Middle frontal gyrus (tissue), 1 donor: ENCODE measurements at regions not wholly inside any gene's neighbourhood (a gene's known extent, or its start where the extent isn't known, plus 50 kb on each side); places are given as distances from the start of the nearest gene placed in this dataset.

Experiments used
- DNase-seq: peaks from one replicate; pipeline ENCODE4 v3.0.0-alpha.2; 2015; ENCODE audit warnings: low spot score; ENCODE audit errors: extremely low spot score

DNA sequence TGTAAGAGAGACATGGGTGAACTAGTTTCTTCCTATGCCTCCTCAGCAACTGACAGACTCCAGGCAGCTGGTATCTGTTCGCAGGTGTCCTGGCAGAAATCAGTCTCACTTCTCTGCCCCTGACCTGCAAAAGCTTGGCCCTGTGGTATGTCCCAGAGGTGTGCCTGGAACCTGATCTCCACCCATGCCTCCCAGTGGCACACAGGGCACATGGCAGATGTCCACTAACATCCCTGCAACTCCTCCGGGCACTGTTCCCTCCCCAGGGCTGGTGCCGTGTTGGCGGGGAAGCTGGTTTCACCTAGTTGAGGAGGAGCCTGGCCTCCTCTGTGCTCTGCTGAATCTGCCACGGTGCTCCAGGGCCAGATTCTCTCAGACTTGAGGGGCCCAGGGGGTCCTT is 123.3 kb upstream of the GGTLC1 start:
- no peak for DNase-seq

DNA sequence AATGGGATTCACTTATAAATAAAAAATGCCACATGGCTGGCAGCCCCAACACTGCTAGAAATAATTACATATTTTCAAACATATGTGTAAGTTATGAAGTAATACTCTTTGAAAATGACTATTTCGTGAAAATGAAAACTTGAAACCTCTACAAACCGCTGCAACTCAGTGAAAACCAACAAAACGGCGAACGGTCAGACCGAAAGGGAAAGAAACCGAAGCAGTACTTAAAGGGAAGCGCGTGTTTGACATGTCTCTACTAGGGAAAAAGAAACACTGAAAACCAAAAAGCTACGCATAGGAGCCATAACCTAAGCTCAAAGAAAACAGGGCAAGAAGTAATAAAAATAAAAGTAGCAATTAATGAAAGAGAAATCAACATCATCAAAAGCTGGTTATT is 121.0 kb upstream of the GGTLC1 start:
- no peak for DNase-seq

DNA sequence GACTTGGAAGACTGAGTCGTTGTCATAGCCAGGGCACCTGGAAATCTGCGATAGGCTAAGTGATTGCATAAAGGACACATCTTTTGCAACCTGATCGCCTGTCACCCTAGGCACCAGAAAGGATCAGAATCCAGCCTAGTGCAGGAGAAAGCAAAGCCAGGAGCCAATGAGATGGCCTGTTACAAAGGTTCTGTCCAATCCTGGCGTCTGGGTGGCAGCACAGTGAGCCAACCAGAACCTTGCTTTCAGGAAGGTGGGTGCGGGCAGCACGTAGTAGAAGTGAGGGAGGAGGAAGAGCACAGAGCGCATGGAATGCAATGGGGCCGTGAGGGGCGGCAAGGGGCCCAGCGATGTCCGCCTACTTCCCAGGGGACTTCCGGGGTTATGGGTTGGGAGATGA is 120.4 kb upstream of the GGTLC1 start:
- no peak for DNase-seq

DNA sequence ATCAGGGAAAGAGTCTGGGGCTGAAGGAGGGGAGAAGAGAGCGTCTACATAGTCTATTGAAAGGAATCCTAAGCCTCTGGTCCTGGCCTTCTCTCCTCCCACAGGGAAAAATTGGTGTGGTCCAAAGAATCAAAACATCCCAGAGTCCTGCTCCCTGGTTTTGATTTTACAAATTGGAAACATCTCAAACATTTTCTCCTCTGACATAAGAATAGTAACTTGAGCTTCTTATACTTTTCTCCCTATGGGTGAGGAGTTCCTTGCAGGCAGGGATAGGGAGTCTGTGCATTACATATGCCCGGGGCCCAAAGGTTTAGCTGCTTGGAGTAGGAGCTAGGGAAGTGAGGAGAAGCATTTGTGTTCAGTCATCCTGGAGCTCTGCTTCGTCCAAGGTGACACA is 120.0 kb upstream of the GGTLC1 start:
- DNase-seq: no peak

DNA sequence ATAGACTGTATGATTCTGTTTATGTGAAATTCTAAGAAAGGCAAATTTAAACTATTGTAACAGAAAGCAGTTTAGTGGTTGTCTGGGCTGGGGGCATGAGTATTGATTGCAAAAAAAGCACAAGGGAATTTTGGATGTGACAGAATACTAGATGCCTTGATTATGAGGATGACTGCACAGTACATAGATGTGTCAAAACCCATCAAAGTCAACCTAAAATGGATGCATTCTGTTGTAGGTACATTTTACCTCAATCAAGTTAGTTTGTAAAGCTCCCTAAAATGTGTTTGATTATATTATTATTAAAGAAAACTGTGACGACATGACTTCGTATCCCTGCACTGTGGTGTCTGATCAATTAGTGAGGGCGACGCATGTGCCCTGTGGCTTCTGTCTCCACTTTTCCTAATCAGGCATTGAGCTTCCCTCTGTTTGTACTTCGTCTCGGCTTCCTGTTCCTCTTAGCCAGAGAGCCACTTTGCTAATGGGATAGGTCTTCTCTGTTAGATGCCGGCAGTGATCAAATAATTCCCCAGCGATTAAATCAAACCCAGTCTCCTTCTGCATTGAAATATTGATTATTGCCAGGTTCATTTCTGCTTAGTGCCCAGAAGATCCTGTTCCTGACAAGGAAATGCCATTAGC is 118.3 kb upstream of the GGTLC1 start:
- DNase-seq: no peak

DNA sequence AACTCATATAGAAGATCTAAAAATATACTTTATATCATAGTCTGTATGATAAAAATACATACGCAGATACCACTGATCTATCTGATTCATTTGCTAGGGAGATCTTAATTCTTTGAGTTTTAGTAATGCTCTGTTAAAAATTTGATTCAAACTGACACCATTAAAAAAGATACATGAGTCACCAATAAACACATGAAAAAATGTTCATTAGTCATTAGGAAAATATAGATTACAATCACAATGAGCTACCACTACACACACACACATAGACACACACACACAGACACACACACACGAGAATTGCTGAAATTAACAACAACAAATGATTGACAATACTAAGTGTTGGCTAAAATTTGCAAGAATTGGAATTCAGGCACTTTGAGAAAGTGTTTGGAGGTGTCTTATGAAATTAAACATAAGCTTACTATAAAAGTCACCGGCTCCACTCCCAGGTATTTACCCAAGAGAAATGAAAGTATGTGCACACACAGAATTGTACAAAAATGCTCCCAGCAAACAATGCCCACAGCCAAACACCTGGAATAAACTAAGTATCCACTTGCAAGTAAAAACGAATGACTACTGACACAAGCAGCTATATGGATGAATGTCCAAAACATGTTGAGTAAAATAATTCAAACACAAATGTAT is 117.7 kb upstream of the GGTLC1 start:
- no peak for DNase-seq

DNA sequence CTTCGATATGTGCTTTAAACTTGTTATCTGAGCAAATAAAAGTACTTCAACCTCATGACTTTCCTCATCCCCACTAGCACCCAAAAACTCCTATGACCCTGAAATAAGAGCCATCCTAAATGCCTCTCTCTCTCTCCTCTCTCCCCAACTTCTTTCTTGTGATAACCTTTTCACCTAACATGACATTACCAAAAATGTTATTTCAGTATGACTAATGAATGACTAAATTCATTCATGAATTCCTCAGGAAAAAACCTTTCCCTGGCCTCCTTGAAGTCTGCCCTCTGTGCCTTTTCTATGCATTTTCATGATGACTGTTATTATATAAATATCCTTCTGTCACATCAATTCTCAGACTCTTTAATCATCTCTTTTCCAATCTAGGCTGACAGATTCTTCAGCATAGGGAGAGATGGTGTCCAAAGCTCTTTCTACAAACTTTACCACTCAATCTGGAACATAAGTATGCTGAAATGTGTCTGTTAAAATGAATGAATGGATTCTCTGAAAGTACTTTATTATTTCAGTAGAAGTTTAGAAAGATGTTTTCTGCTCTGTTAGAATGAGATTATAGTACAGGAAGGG is 114.3 kb upstream of the GGTLC1 start:
- DNase-seq: no peak

DNA sequence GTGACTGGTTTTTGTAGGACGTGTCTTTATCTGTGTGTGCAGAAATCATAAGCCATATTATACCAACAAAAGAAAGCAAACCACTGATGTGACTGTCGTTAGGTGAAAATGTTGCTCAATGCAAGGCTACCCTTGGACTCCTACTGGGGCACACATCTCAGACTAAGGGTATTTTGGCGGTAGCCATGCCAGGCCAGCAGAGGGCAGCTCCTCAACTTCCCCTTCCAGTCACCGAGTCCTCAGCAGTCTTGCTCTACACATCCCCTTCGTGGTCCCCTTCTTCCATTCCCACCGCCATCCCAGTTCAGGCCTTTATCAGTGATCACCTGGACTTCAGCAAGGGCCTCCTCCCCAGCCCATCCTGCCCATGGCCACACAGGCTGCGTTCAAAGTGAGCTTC is 113.7 kb upstream of the GGTLC1 start:
- DNase-seq: no peak

DNA sequence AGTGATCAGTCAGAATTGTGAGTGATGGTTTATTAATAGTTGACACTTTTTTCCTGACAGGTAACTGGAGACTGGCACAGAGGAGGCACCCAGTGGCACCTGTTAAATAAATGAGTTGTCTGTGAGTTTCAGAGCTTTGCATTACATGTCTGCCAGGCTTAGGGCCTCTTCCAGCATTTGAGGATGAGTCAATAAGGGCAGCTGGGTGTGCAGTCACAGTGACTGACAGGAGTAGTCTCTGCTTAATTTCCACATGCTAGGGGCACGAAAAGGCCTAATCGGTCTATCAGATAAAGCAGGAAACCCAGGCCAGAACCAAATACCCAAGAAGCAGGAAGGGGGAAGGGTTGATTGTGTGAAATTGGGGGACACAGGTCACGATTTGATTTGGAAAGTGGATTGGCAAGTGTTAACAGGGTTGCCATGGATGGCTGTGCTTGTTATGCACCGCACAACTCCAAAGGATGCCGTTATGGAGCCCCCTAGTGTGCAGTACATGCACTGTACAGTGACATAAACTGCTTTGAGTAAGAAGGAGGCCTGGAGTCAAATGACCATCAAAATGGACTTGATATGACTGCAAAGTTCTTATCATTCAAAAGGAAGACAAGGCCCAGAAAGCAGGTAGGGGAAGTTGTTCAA is 111.9 kb upstream of the GGTLC1 start:
- DNase-seq: no peak

DNA sequence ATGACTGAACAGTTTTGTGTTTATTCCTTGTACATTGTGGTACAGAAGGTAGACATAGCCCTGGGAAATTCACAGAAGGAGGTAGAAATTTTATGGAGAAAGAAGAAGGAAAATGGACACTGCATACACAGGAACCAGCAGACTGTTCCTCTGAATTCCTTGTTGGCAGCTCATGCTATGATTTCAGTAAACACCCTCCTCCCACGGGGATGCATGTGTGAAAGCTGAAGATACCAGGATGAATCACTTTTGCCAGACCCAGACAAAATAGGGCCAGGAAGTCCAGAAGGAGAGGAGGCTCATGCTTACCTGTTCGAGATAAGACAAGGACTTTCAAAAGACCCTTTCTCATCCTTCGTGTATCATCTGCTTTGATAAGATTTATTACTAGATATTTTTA is 110.3 kb upstream of the GGTLC1 start:
- DNase-seq: peak; percentile 53

DNA sequence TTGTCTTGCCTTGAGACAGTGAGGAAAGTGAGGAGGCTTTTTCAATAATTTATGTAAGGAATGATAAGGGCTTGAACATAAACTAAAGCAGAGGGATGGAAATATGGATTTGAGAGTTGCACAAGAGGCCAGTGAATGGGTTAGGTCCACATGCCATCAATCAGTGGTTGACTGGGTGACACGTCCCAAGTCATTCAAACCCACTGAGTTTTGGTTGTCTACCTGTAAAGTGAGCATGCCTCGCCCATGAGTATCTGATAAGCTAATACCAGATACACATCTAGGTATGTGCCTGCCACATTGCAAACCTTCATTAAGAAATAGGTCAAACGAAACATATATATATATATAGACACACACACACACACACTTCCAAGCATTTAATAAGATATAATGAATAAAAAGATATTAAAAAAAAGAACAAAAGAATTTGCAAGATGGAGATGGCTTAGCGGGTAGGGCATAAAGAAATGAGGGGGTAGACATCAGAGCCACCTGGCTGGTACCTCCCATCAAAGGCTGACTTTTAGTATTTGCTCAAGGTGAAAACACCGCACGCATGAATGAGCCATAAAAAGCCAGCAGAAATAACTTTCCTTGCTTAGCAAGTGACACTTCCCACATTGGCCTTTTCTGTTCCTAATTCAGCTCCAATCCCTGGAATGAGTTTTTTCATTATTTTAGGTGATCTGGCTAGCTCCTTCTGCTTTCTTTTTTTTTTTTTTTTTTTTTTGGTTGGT is 109.1 kb upstream of the GGTLC1 start:
- no peak for DNase-seq

DNA sequence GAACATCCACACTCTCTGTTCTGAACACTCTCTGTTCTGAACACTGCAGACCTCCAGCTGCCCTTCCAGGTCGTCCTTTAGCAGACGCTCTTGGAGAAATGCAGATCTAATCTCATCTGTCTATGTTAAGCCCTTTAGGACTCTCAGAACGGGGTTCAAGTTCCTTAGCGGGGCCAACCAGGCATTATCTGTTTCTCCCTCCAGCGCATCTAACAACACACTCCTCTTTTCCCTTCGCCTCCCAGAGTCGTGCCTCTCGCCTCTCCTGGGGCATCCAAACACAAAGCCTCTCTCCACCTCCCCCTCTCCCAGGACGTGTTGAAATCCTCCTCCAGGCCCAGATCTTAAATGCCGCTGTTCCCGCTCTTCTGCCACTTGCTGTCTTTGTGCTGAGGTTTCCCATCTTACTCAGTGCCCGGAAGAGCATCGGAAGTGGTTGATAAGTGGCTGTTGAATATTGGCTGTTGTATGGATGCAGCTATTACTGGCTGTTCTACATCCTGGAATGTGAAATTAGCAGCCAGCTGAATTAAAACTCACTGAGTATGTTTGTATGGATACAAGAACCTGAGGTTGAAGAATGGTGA is 108.4 kb upstream of the GGTLC1 start:
- no peak for DNase-seq

DNA sequence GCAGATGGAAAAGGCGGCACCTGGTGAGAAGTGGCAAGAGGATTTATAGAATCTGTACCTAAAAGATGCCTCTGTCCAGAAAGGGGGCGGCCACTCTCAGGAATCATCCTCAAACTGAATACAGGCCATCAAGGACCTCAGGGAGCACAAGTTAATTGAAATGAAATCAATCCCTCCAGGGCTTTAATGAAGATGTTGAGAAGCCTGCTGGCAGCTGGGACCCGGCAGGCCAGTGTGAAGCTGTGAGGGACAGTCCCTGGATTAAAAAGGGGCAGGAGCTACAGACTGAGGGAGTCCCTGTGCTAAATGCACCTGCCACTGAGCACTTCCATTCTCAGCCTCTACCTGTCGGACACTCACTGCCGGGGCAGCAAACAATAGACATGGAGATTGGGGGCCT is 107.7 kb upstream of the GGTLC1 start:
- DNase-seq: no peak

DNA sequence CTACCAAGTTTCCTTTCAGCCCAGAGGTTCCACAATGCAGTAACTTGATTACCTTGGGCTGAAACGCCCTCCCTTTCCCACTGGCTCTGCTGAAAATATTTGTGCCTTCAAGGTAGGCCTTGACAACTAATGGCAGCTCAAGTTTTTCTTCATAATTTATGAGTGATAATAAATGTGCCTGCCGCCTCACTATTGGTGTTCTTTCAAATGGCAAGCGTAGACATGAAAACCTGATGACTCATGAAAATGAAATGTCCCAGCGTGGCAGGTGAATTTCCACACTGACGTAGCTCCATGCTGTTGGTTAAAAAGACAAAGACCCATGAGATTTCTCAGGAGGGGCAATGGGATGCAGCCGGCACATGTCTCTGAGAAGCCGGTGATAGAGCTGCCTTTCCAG is 107.2 kb upstream of the GGTLC1 start:
- DNase-seq: no peak

DNA sequence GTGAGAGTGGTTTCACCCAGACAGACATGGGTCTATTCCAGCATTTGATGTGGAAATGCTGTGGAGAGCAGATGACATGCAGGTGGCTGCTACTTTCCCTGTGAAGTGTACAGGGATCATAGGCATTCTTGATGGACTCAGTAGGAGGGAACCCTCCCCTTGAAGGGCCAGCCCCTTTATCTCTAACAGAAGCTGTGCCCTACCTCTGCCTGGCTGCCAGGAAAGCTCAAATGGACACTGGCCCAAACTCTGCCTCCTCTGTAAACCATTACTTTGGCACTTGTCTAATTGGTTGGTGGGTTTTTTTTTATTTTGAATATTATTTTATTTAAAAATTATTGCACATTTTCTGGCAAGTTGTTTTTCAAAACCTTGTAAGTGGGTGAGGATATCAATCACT is 106.7 kb upstream of the GGTLC1 start:
- no peak for DNase-seq

DNA sequence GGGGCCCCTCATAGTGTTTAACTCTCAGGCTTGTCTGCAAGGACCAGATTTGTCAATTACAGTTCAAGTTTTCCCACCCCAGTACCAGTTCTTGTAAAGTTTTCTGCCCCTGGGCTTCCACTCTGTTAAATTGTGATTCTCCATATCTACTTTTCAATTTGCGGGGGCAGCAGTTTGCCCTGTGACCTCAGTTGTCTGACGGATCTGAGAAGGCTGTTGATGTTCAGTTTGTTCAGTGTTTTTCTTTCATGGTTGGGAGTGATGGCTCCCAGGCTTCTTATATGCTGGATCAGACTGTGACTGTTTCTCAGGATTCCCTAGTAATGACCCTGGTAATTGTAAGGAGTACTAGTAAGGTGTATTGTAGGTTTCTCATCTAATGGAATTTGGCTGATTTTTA is 101.0 kb upstream of the GGTLC1 start:
- no peak for DNase-seq

DNA sequence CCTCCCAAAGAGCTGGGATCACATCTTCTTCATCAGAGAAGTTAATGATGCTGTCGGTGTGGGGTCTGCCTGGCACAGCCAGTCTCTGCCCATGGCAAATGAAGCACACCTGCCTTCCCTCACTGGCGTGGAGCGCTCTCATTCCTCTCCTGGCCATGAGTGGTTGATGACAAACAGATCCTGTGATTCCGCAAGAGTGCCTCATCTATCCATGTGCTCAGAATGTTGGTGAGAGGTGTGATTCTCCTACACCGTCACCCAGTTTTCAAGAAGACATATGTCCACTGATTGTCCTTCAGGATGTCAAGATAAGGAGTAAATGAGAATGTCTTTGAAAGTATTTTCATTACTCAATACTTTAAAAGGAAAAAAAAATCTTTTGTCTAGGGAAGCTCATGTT is 97.5 kb upstream of the GGTLC1 start:
- DNase-seq: no peak

DNA sequence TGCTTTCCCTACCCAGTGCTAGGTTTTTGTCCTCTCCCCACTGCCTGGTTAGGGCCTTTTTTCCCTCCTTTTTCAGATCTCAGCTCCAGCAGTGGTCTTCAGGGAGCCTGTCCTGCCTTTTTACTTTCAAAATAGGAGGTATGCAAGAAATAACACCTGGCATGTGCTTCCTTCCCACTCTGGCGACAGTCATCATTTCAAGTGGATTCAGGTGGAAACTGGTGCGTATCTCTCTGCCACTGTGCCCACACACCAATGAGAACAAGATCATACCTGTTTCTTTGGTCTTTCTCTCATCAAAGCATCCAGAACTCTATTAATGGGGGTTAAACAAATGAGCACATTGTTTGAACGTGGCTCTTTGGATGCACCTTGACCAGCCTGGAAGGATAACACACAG is 95.7 kb upstream of the GGTLC1 start:
- no peak for DNase-seq

DNA sequence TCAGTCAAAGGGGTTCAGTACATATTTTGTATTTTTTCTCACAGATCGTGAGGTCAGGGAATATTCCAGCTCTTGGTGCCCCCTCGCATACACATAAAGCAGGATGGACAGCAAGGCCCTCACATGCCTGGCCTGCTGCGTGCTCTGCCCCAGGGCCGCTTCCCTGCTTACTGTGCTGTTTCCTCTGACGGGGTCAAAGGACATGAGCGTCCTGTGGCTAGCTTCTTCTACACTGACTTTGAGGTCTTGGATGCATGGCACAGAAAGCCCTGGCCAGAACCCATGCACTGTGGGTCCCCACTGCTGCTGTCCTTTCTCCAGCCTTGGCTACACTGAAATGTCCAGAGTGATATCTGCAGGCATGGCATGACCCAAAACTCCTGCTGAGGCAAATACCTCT is 92.5 kb upstream of the GGTLC1 start:
- no peak for DNase-seq

DNA sequence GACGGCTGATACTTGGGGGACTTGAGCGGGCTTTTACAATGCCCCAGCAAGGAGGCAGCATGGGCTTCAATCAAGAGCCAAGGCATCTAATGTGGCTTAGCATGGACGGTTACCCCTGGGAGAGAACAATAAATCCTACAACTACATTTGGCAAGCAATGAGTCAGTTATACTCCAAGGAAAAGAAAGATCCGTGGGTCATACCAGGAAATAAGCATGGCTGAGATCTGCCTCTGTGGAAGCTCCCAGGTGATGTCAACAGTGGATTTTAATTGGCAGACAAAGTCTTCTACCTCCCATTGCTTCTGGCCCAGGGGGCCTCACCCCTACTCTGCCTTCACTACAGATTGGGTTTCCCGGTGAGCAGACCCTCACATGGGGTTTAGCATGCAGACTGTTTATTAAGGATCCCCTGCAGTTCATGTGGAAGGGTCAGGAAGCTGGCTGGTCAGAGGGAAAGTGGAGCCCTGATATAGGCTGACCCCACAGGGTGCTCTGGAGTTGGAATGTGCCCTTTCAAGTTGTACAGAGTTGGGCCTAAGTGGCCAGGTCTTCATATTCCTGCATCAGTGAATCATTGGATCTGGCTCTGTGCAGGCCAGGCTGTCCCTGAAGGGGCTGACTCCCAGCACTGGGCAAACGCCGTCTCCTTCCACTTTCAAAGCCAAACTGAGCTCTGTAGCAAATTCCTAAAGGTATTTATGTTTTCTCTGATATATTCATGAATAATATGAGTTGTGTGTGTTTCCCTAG is 91.3 kb upstream of the GGTLC1 start:
- no peak for DNase-seq

DNA sequence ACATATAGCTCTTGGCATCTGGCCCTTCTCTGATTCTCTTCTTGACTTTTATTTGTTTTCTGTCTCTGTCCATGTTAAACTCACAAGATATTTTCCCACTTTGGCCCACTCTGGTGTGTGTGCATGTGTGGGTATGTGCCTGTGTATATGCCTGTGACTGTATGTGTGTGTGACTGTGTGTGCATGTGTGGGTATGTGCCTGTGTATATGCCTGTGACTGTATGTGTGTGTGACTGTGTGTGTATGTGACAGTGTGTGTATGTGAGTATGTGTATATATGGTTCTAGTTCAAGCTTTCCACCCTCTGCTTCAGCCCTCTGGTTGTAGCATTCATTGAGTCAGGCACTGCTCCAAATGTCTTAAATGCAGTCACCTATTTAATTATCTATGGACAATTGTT is 88.6 kb upstream of the GGTLC1 start:
- no peak for DNase-seq
